ENCODE measurements at regions not wholly inside any gene's neighbourhood (a gene's known extent, or its start where the extent isn't known, plus 50 kb on each side); places are given as distances from the start of the nearest gene placed in this dataset.

GRCh38 chr9:73720601-73721000 is 568.9 kb downstream of the ANXA1 start:
- Mint-ChIP-seq H3K27me3 (no peaks in the 10 kb centered on the region), H3K36me3 (no peaks in the 10 kb centered on the region), H3K27ac (no peak overlapping the region), H3K4me3 (no peak overlapping the region), H3K9me3 (no peaks in the 10 kb centered on the region), H3K4me1 (ENCODE audit: unreplicated experiment) (no peaks in the 10 kb centered on the region)
- no peak for DNase-seq (ENCODE audit: extremely low spot score, unreplicated experiment)
- no peak for TF ChIP-seq CTCF (conservative IDR thresholded peaks at IDR 0.05)

GRCh38 chr9:73736270-73736669 is 584.6 kb downstream of the ANXA1 start:
- no peak for DNase-seq (ENCODE audit: extremely low spot score, unreplicated experiment)
- TF ChIP-seq CTCF (conservative IDR thresholded peaks at IDR 0.05) = no peak
- Mint-ChIP-seq H3K27me3 (no peaks in the 10 kb centered on the region), H3K4me3 (no peak overlapping the region), H3K27ac (no peak overlapping the region), H3K36me3 (no peaks in the 10 kb centered on the region), H3K4me1 (ENCODE audit: unreplicated experiment) (no peaks in the 10 kb centered on the region), H3K9me3 (no peaks in the 10 kb centered on the region)

- H3K36me3 Mint-ChIP-seq = no peaks in the 10 kb centered on the region
- no peak for TF ChIP-seq CTCF (conservative IDR thresholded peaks at IDR 0.05)
- no peak overlapping the region for H3K4me3 Mint-ChIP-seq
- no peaks in the 10 kb centered on the region for H3K27me3 Mint-ChIP-seq
- DNase-seq (ENCODE audit: extremely low spot score, unreplicated experiment) = no peak
- H3K9me3 Mint-ChIP-seq = no peaks in the 10 kb centered on the region
- H3K4me1 Mint-ChIP-seq (ENCODE audit: unreplicated experiment) = no peaks in the 10 kb centered on the region
- no peak overlapping the region for H3K27ac Mint-ChIP-seq
Observed at GRCh38 chr9:73738741-73739530, 587.3 kb downstream of the ANXA1 start.

GRCh38 chr9:73741316-73741715 is 589.7 kb downstream of the ANXA1 start:
- no peaks in the 10 kb centered on the region for H3K27me3 Mint-ChIP-seq
- no peaks in the 10 kb centered on the region for H3K9me3 Mint-ChIP-seq
- no peak for DNase-seq (ENCODE audit: extremely low spot score, unreplicated experiment)
- no peaks in the 10 kb centered on the region for H3K4me1 Mint-ChIP-seq (ENCODE audit: unreplicated experiment)
- no peaks in the 10 kb centered on the region for H3K36me3 Mint-ChIP-seq
- H3K27ac Mint-ChIP-seq = no peak overlapping the region
- TF ChIP-seq CTCF (conservative IDR thresholded peaks at IDR 0.05) = no peak
- H3K4me3 Mint-ChIP-seq = no peak overlapping the region

GRCh38 chr9:73742412-73742811 is 590.7 kb downstream of the ANXA1 start:
- TF ChIP-seq CTCF (conservative IDR thresholded peaks at IDR 0.05) = no peak
- no peak for DNase-seq (ENCODE audit: extremely low spot score, unreplicated experiment)
- Mint-ChIP-seq H3K4me1 (ENCODE audit: unreplicated experiment) (no peaks in the 10 kb centered on the region), H3K27ac (no peak overlapping the region), H3K9me3 (no peaks in the 10 kb centered on the region), H3K27me3 (no peaks in the 10 kb centered on the region), H3K36me3 (no peaks in the 10 kb centered on the region), H3K4me3 (no peak overlapping the region)

All from type B pancreatic cell (in vitro differentiated cells).